Effector memory CD4-positive, alpha-beta T cell (primary cell): ENCODE measurements at regions not wholly inside any gene's neighbourhood (a gene's known extent, or its start where the extent isn't known, plus 50 kb on each side); places are given as distances from the start of the nearest gene placed in this dataset.

Source experiments
- DNase-seq, 3 donors: peaks; one replicate each; pipeline ENCODE4 v3.0.0-alpha.2; 2020
- H3K27ac ChIP-seq: 2 replicates; pipeline ENCODE4 v1.7.0; 2013; ENCODE audit warnings: mild to moderate bottlenecking, low read length, moderate library complexity; ENCODE audit not compliant: insufficient read depth, poor library complexity, severe bottlenecking
- H3K27me3 ChIP-seq: replicated peaks from 2 replicates; pipeline ENCODE4 v1.7.0; 2013; ENCODE audit warnings: mild to moderate bottlenecking, low read length; ENCODE audit not compliant: insufficient read depth, control insufficient read depth, poor library complexity, severe bottlenecking
- H3K36me3 ChIP-seq: 2 replicates; pipeline ENCODE4 v1.7.0; 2013; ENCODE audit warnings: mild to moderate bottlenecking, low read length, moderate library complexity; ENCODE audit not compliant: control insufficient read depth, insufficient read depth
- H3K4me1 ChIP-seq: 2 replicates; pipeline ENCODE4 v1.7.0; 2013; ENCODE audit warnings: low read length, mild to moderate bottlenecking; ENCODE audit not compliant: control insufficient read depth, insufficient read depth, poor library complexity, severe bottlenecking
- H3K4me3 ChIP-seq: 2 replicates; pipeline ENCODE4 v1.7.0; 2013; ENCODE audit warnings: low read length, low read depth, mild to moderate bottlenecking; ENCODE audit not compliant: insufficient read depth, poor library complexity, severe bottlenecking
- H3K9me3 ChIP-seq: 2 replicates; pipeline ENCODE4 v1.7.0; 2013; ENCODE audit warnings: mild to moderate bottlenecking, low read length, moderate library complexity; ENCODE audit not compliant: control insufficient read depth

DNA sequence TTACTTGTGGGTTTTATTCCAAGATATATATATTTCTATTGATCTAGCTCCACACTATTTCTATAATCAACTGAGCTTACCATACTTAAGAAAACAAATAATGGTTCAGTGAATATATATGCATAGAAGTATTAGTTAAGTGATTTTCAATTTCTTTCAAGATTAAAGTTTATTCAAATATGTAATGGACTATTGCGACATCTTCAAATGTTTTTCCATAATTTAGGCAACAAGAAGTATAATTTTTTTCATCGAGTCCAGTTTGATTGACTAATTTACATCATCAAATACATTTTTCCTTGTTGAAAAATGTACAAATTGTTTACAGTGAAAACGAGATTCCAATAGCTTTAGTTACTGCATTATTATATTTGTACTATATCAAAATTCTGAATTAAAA, 528.6 kb downstream of the PTPRC start:
- Histone ChIP-seq H3K9me3 (no peaks in the 10 kb centered on the region), H3K36me3 (no peaks in the 10 kb centered on the region), H3K27ac (no peak overlapping the region), H3K4me3 (no peak overlapping the region), H3K27me3 (no peaks in the 10 kb centered on the region), H3K4me1 (peaks cover 19% of the 10 kb centered on the region)
- no peak for DNase-seq

DNA sequence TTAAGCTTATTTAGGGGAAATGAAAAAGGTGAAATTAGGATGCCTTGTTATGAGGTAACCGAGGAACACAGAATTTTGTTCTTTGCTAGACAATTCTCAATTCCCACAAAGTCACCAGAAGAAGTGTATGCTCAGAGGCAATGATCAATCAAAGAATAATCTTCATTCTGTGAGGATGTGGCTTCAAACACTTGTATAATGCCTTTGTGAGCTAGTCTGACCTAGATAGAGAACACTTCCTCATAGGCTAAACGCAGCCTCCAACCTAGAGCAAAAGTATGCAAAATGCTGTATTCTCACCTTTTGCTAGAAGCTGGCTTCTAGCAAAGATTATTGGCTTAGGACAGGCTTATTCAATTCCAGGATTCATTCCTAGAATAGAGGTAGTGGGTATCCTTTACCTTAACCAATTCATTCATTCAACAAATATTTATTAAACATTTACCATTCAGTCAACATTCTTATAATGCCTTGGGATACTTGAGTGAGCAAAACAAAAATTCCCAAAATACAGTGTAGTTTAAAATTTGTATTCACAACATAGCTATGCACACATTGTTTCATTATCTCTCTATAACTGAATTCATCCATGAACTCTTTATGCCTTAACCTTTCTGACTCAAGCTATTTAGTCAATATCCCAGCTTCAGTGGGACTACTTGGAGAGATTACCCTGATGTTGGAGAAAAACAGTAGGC, 530.2 kb downstream of the PTPRC start:
- H3K9me3 ChIP-seq: no peaks in the 10 kb centered on the region
- DNase-seq: no peak
- H3K36me3 ChIP-seq: no peaks in the 10 kb centered on the region
- H3K27ac ChIP-seq: no peak overlapping the region
- peaks cover 32% of the 10 kb centered on the region for H3K4me1 ChIP-seq
- no peaks in the 10 kb centered on the region for H3K27me3 ChIP-seq
- no peak overlapping the region for H3K4me3 ChIP-seq

DNA sequence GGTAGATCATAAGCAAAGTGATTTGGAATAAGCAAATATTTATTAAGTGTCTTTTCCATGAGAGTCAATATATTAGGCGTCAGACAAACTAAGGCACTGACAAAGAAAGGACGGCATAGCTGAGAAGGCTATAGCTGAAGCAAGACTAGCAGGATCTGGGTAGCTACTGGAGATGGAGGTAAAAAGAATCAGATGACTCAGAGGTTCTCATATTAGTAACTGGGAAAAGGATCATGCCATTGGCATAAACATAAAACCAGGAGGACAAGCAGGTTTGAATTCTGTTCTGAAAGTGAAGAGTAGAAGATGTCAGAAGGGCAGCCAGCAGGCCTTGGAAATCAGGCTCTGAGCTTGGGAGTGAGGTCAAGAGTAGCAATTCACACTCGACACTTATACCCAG, 531.9 kb downstream of the PTPRC start:
- Histone ChIP-seq H3K9me3 (no peaks in the 10 kb centered on the region), H3K4me1 (peaks cover 32% of the 10 kb centered on the region), H3K27ac (no peak overlapping the region), H3K4me3 (no peak overlapping the region), H3K36me3 (no peaks in the 10 kb centered on the region), H3K27me3 (no peaks in the 10 kb centered on the region)
- DNase-seq: no peak

DNA sequence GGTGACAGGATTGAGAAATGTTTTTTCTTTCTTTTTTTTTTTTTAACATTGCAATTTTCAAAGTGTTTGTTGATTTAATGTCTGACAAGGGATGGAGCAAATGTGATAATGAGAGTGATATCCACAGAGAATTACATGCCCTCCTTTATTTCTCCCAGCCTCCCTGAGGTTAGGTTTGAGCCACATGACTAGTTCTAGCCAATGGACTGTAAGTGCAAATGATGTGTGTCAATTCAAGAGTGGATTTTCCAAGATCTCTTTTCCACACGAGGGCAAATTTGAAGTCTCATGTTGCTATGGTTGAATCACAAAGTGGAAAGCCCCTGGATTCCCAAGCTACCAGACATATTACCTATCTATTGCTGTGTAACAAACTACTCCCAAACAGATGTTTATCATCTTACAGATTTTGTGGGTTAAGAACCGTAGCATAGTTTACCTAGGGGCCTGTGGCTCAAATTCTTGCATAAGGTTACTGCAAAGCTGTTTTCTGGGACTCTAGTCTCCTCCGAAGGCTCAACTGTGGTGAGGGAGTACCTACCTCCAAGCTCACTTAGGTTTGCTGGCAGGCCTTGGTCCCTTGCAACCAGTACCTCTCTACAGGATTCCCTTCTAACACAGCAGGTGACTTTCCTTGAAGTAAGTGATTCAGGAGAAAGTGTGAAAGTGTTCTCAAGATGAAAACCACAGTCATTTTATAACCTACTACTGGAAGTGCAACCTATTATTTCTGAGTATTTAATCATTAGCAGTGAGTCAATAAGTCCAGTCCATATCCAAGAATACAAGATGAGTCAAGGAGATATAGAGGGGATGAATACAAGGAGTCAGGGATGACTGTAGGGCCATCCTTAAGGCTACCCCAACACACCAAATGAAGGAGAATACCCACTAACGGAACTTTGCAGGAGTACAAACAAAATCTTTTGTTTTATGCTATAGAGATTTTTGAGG, 533.6 kb downstream of the PTPRC start:
- Histone ChIP-seq H3K9me3 (no peaks in the 10 kb centered on the region), H3K36me3 (no peaks in the 10 kb centered on the region), H3K27me3 (no peaks in the 10 kb centered on the region), H3K27ac (no peak overlapping the region), H3K4me3 (no peak overlapping the region), H3K4me1 (peaks cover 32% of the 10 kb centered on the region)
- DNase-seq: no peak

DNA sequence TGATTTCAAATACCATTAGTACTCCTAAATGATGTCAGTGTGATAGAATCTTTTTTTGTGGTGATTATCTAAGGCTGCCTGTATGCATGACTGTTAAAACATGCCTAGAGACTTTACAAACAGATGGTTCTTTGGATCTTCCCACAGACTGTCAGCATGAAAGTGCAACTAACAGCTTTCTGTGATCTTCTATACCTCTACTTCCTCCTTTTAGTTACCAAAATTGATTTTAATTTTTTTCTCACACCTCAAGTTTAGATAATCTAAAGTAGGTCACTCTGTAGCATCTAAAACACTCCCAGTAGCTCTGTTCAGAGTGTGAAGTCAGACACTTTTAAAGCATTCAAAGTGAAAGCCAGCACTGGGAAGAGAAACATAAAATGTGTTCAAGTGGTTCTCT, 534.5 kb downstream of the PTPRC start:
- DNase-seq: no peak
- Histone ChIP-seq H3K9me3 (no peaks in the 10 kb centered on the region), H3K4me1 (peaks cover 32% of the 10 kb centered on the region), H3K4me3 (no peak overlapping the region), H3K27ac (peak overlapping the region; percentile 25), H3K27me3 (no peaks in the 10 kb centered on the region), H3K36me3 (no peaks in the 10 kb centered on the region)

DNA sequence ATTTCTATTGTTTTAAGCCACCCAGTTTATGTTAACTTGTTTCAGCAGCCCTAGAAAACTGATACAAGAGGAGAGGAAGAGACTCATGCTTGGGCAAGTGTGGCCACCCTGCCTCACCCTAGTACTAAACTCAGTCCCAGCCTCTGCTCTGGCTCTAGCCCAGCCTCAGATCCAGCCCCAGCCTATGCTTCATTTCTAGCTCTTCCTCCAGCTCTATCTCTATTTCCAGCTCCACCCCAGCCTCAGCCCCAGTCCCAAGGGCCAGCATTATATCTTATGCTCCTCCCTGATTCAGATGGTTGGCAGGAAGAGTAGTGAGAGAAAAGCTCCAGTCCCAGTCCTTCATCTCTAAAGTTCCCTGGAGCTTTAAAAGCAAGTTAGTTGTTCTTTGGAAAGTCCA, 535.5 kb downstream of the PTPRC start:
- Histone ChIP-seq H3K27me3 (no peaks in the 10 kb centered on the region), H3K4me1 (peaks cover 25% of the 10 kb centered on the region), H3K27ac (peak overlapping the region; percentile 25), H3K36me3 (no peaks in the 10 kb centered on the region), H3K4me3 (no peak overlapping the region), H3K9me3 (no peaks in the 10 kb centered on the region)
- DNase-seq: no peak

DNA sequence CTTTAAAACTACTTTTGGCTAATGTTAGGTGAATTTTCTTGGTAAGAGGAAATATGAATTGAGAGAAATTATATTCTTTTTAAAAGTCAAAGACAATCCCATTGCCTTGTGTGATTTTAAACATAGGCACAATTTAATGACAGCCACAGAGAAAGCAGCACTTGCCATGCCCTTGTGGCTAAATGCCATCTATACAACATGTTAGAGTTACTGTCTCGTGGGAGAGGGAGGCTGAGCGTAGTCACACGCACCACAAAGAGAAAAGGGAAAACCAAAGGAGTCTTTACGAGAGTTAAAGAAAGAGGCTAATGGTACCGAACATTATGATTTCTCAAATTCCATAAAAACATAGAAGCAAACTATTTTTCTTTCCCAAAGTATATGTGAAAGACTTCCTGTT, 537.9 kb downstream of the PTPRC start:
- no peak for DNase-seq
- Histone ChIP-seq H3K36me3 (no peaks in the 10 kb centered on the region), H3K4me1 (peaks cover 17% of the 10 kb centered on the region), H3K9me3 (no peaks in the 10 kb centered on the region), H3K27ac (no peak overlapping the region), H3K4me3 (no peak overlapping the region), H3K27me3 (no peaks in the 10 kb centered on the region)

DNA sequence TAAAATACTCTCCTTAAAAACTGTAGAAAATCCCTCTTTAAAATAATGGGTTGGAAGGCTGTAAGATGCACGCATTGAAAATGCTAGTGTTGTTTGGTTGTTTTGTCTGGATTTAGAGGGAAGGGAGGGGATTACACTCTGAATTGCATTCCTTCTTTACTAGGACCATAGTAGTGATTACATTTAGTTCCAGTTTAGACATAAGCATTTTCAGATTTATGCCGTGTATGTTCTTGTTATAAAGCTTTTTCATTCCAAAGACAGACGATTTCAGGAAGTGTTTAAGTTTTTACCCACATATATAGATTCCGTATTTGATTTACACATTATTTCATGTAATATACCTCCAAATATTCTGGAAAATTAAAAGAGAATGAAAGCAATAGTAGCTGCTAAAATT, 538.4 kb downstream of the PTPRC start:
- Histone ChIP-seq H3K27me3 (no peaks in the 10 kb centered on the region), H3K27ac (no peak overlapping the region)
- DNase-seq: no peak

DNA sequence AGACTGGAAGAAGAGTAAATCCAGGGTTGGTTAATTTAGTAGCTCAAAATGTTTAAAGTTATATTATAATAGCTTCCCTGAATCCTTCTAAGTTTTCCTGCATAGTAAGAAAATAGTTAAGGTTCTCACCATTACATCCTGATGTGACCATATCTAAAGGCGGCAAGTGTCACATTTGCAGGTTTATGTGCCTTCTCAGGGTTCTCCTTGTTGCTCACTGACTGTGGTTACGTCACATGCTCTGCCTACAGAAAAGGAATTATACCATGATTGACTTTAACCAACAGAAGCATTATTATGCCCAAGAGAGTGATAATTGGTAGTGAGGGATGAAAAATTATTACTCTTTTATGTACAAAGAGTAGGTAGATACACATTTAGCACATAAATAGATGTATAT, 539.8 kb downstream of the PTPRC start:
- H3K36me3 ChIP-seq: no peaks in the 10 kb centered on the region
- H3K4me3 ChIP-seq: no peak overlapping the region
- no peaks in the 10 kb centered on the region for H3K9me3 ChIP-seq
- peaks cover 4% of the 10 kb centered on the region for H3K4me1 ChIP-seq
- no peaks in the 10 kb centered on the region for H3K27me3 ChIP-seq
- no peak overlapping the region for H3K27ac ChIP-seq
- DNase-seq: no peak

More for the DNA sequence above, 538.4 kb downstream of the PTPRC start:
- Histone ChIP-seq H3K4me1 (peaks cover 15% of the 10 kb centered on the region), H3K36me3 (no peaks in the 10 kb centered on the region), H3K9me3 (no peaks in the 10 kb centered on the region), H3K4me3 (no peak overlapping the region)

DNA sequence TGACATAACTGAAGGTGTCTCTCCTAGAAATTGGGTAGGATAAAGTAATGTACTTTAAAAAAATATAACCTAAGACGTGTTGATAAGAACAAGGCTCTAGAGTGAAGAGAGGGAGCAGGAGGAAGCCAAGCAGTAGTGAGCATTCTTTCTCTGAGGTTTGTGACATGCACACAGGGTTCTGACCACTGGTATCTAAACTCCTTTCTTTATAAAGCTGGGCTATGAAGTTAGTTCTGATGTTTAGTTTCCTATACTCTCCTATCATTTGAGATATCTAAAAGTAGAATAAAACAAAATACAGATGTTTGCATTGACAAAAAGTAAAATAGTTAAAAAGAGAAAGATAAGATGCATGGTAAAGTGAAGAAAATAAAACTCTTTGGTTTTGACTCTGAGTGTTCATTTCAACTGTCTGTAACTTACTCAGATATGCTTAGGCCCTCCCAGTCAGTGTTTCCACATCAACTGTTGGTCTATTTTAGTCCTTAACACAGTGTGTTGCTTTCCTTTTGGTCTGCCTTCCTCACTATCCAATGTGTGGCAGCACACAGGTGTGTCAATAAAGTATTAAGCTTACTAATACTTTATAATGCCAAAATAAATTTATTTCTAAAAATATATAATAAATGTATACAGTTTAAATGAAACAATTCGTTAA, 543.5 kb downstream of the PTPRC start:
- Histone ChIP-seq H3K9me3 (no peaks in the 10 kb centered on the region), H3K27me3 (no peaks in the 10 kb centered on the region), H3K4me1 (no peaks in the 10 kb centered on the region), H3K36me3 (no peaks in the 10 kb centered on the region), H3K4me3 (no peak overlapping the region), H3K27ac (no peak overlapping the region)
- no peak for DNase-seq
